Tibial nerve (tissue), 4 donors: ENCODE measurements at regions not wholly inside any gene's neighbourhood (a gene's known extent, or its start where the extent isn't known, plus 50 kb on each side); places are given as distances from the start of the nearest gene placed in this dataset.

ENCODE experiments used
- DNase-seq, 2 donors: peaks; one replicate each; pipeline ENCODE4 v3.0.0-alpha.2; 2019; ENCODE audit warnings: low spot score in 2 of 2
- H3K27ac ChIP-seq, 4 donors: fragments of 200-600 bp; sonication (generic) in 3 of 4; one replicate each; pipeline ENCODE4 v1.5.1; 2017 to 2019; ENCODE audit warnings: mild to moderate bottlenecking in 1 of 4
- H3K27me3 ChIP-seq, 2 donors: fragments of 200-600 bp; sonication (generic) in 1 of 2; one replicate each; pipeline versions ENCODE4 v1.5.1 to v1.6.0; 2017 to 2019
- H3K36me3 ChIP-seq, 3 donors: fragments of 200-600 bp; sonication (generic); one replicate each; pipeline ENCODE4 v1.5.1; 2018 to 2019
- H3K4me1 ChIP-seq, 4 donors: fragments of 200-600 bp; sonication (generic) in 3 of 4; one replicate each; pipeline ENCODE4 v1.5.1; 2017 to 2019
- H3K4me3 ChIP-seq, 4 donors: fragments of 200-600 bp; sonication (generic) in 3 of 4; one replicate each; pipeline ENCODE4 v1.5.1; 2017 to 2019; ENCODE audit warnings: mild to moderate bottlenecking in 1 of 4, moderate library complexity in 1 of 4
- H3K9me3 ChIP-seq, 4 donors: fragments of 200-600 bp; sonication (generic) in 3 of 4; one replicate each; pipeline ENCODE4 v1.5.1; 2017 to 2019
- CTCF ChIP-seq, 5 experiments: fragments of 200-600 bp in 3 of 5; fragments of 450-650 bp in 2 of 5; sonication (generic) in 3 of 5; IDR thresholded peaks; one replicate each; pipeline ENCODE4 v1.5.1; 2016 to 2019; ENCODE audit warnings: antibody characterized with exemption in 5 of 5, mild to moderate bottlenecking in 3 of 5, moderate library complexity in 2 of 5
- EP300 ChIP-seq, 2 donors: sonication (generic); formaldehyde crosslinking; IDR thresholded peaks; one replicate each; pipeline ENCODE4 v1.6.1; 2017; ENCODE audit warnings: antibody characterized with exemption in 2 of 2, mild to moderate bottlenecking in 1 of 2
- POLR2A ChIP-seq, 2 donors: fragments of 450-650 bp; IDR thresholded peaks; one replicate each; pipeline ENCODE4 v1.6.1; 2017; ENCODE audit warnings: antibody characterized with exemption in 2 of 2, mild to moderate bottlenecking in 2 of 2, moderate library complexity in 2 of 2
- WGBS, 2 donors: methylation state at CpG; one replicate each; pipeline ENCODE4 v1.1.5; 2018; 5-methylcytosine and 5-hydroxymethylcytosine counted together

- TF ChIP-seq EP300 (IDR thresholded peaks at IDR 0.05) (no peak), CTCF (IDR thresholded peaks at IDR 0.05) (no peak), POLR2A (IDR thresholded peaks at IDR 0.05) (no peak)
- DNase-seq, result no peak
- Histone ChIP-seq H3K9me3 (no peaks in the 10 kb centered on the region), H3K36me3 (no peaks in the 10 kb centered on the region), H3K4me1 (no peaks in the 10 kb centered on the region), H3K27ac (no peak overlapping the region), H3K27me3 (no peaks in the 10 kb centered on the region), H3K4me3 (no peak overlapping the region)
- 84 to 92% methylated on average over 4 of the region's 4 CpGs for WGBS, 2 donors
Measured at GRCh38 chr1:90650401-90650800, 66.7 kb downstream of the BARHL2 start.

DNA sequence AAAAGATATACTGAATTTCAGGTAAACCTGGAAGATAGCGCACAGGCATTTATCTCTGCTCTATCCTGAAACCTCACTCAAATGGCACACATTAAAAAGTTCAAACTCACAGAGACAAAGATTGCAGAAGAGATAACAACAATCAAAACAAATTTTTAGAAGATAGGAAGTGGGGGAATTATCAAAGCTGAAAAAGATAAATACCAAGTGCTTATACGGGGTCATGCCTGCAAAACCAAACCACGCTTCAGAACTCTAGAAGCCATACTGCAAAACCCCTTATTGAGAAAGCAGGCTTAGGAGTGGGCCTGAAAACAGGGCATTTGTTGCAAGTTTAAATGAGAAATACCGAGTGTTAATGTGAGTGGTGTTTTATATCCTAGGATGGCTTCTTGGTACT, 76.8 kb downstream of the BARHL2 start:
- Histone ChIP-seq H3K27me3 (no peaks in the 10 kb centered on the region), H3K4me1 (no peaks in the 10 kb centered on the region), H3K9me3 (no peaks in the 10 kb centered on the region), H3K4me3 (no peak overlapping the region), H3K36me3 (no peaks in the 10 kb centered on the region), H3K27ac (no peak overlapping the region)
- WGBS, 2 donors, result 87 to 88% methylated on average over 4 of the region's 4 CpGs
- no peak for DNase-seq
- TF ChIP-seq EP300 (IDR thresholded peaks at IDR 0.05) (no peak), POLR2A (IDR thresholded peaks at IDR 0.05) (no peak), CTCF (IDR thresholded peaks at IDR 0.05) (no peak)

GRCh38 chr1:90622666-90623065, 94.4 kb downstream of the BARHL2 start:
- WGBS, 2 donors, result 90 to 92% methylated on average over 5 of the region's 5 CpGs
- no peak overlapping the region for H3K4me3 ChIP-seq
- H3K27me3 ChIP-seq, result no peaks in the 10 kb centered on the region
- no peaks in the 10 kb centered on the region for H3K9me3 ChIP-seq
- DNase-seq, result no peak
- H3K36me3 ChIP-seq, result no peaks in the 10 kb centered on the region
- TF ChIP-seq POLR2A (IDR thresholded peaks at IDR 0.05) (no peak), CTCF (IDR thresholded peaks at IDR 0.05) (no peak), EP300 (IDR thresholded peaks at IDR 0.05) (no peak)
- H3K27ac ChIP-seq, result no peak overlapping the region
- H3K4me1 ChIP-seq, result no peaks in the 10 kb centered on the region

GRCh38 chr1:90621986-90622385, 95.1 kb downstream of the BARHL2 start:
- no peaks in the 10 kb centered on the region for H3K4me1 ChIP-seq
- H3K4me3 ChIP-seq, result no peak overlapping the region
- no peaks in the 10 kb centered on the region for H3K27me3 ChIP-seq
- H3K27ac ChIP-seq, result no peak overlapping the region
- no peak for TF ChIP-seq POLR2A (IDR thresholded peaks at IDR 0.05)
- no peak for TF ChIP-seq CTCF (IDR thresholded peaks at IDR 0.05)
- no peak for TF ChIP-seq EP300 (IDR thresholded peaks at IDR 0.05)
- H3K36me3 ChIP-seq, result no peaks in the 10 kb centered on the region
- no peak for DNase-seq
- no peaks in the 10 kb centered on the region for H3K9me3 ChIP-seq
- 72 to 82% methylated on average over 3 of the region's 3 CpGs for WGBS, 2 donors

DNA sequence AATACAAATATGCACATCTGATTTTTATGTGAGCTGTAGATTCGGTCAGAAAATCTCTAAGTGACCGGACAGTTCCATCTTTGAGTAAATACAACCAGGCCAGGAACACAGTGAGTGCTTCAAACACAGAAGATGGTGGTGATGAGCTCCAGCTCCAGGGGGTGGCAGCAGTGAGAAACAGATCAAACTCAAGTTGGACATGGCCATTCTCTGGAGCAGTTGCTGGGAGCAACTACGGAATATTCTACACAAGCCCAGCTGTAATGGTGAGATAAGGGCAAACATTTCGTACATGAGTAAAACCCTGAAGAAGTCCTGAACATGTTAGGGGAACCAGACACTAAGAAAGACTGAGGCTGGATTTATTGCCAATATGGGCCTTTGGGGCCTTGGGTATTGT, 100.7 kb downstream of the BARHL2 start:
- Histone ChIP-seq H3K36me3 (no peaks in the 10 kb centered on the region), H3K4me1 (no peaks in the 10 kb centered on the region), H3K27me3 (no peaks in the 10 kb centered on the region), H3K27ac (no peak overlapping the region), H3K4me3 (no peak overlapping the region), H3K9me3 (no peaks in the 10 kb centered on the region)
- TF ChIP-seq POLR2A (IDR thresholded peaks at IDR 0.05) (no peak), CTCF (IDR thresholded peaks at IDR 0.05) (no peak)
- no peak for DNase-seq
- WGBS, 2 donors, result 78 to 82% methylated on average over 4 of the region's 4 CpGs
